CD4-positive, CD25-positive, alpha-beta regulatory T cell (primary cell): ENCODE measurements at regions not wholly inside any gene's neighbourhood (a gene's known extent, or its start where the extent isn't known, plus 50 kb on each side); places are given as distances from the start of the nearest gene placed in this dataset.
"Not testable (repeated sequence)": the region's sequence is repeated elsewhere in the genome, so short reads cannot be mapped to it uniquely, and the experiment has no call there.

Experiments used
- ATAC-seq, 2 donors: fragments of 150-1000 bp; cut with Tn5 transposase; one replicate each; pipeline ENCODE4 v1.10.0; 2021; ENCODE audit warnings: low read depth in 2 of 2, moderate number of reproducible peaks in 2 of 2, moderate library complexity in 1 of 2
- DNase-seq, 3 donors: peaks; one replicate each; pipeline versions ENCODE4 v3.0.0 to v3.0.0-alpha.2; 2012 to 2022; ENCODE audit warnings: mixed read lengths in 1 of 3
- H3K27ac ChIP-seq: one replicate; pipeline ENCODE4 v1.7.0; 2013; ENCODE audit warnings: mild to moderate bottlenecking, low read length; ENCODE audit not compliant: insufficient read depth, poor library complexity, severe bottlenecking
- H3K27me3 ChIP-seq: one replicate; pipeline ENCODE4 v1.7.0; 2013; ENCODE audit warnings: low read length; ENCODE audit not compliant: control insufficient read depth, insufficient read depth
- H3K36me3 ChIP-seq: one replicate; pipeline ENCODE4 v1.7.0; 2013; ENCODE audit warnings: mild to moderate bottlenecking, low read length, moderate library complexity; ENCODE audit not compliant: control insufficient read depth, insufficient read depth
- H3K4me1 ChIP-seq: 2 replicates; pipeline ENCODE4 v1.7.0; 2013; ENCODE audit warnings: mild to moderate bottlenecking, low read length; ENCODE audit not compliant: insufficient read depth, control insufficient read depth, poor library complexity, severe bottlenecking
- H3K4me3 ChIP-seq: one replicate; pipeline ENCODE4 v1.7.0; 2013; ENCODE audit warnings: low read depth, mild to moderate bottlenecking, low read length, moderate library complexity
- H3K9me3 ChIP-seq, 2 experiments: 1 replicate in 1 of 2; 2 replicates in 1 of 2; pipeline ENCODE4 v1.7.0; 2013; ENCODE audit warnings: low read length in 2 of 2, mild to moderate bottlenecking in 1 of 2, moderate library complexity in 1 of 2; ENCODE audit not compliant: control insufficient read depth in 2 of 2
- H3K27ac Mint-ChIP-seq, 3 donors: one replicate each; pipeline ENCODE4 v1.8.0; 2020 to 2022; ENCODE audit warnings: mild to moderate bottlenecking in 3 of 3, mixed read lengths in 3 of 3, moderate library complexity in 2 of 3
- H3K27me3 Mint-ChIP-seq: one replicate; pipeline ENCODE4 v1.8.0; 2022; ENCODE audit warnings: mild to moderate bottlenecking, mixed read lengths
- H3K36me3 Mint-ChIP-seq: one replicate; pipeline ENCODE4 v1.8.0; 2020; ENCODE audit warnings: mixed read lengths
- H3K4me1 Mint-ChIP-seq, 4 donors: one replicate each; pipeline ENCODE4 v1.8.0; 2020 to 2022; ENCODE audit warnings: mixed read lengths in 4 of 4, mild to moderate bottlenecking in 1 of 4
- H3K4me3 Mint-ChIP-seq, 4 donors: one replicate each; pipeline ENCODE4 v1.8.0; 2020 to 2022; ENCODE audit warnings: mild to moderate bottlenecking in 4 of 4, mixed read lengths in 4 of 4, moderate library complexity in 3 of 4
- H3K9me3 Mint-ChIP-seq, 7 donors: one replicate each; pipeline ENCODE4 v1.8.0; 2020 to 2022; ENCODE audit warnings: mixed read lengths in 7 of 7, mild to moderate bottlenecking in 3 of 7, moderate library complexity in 2 of 7

DNA sequence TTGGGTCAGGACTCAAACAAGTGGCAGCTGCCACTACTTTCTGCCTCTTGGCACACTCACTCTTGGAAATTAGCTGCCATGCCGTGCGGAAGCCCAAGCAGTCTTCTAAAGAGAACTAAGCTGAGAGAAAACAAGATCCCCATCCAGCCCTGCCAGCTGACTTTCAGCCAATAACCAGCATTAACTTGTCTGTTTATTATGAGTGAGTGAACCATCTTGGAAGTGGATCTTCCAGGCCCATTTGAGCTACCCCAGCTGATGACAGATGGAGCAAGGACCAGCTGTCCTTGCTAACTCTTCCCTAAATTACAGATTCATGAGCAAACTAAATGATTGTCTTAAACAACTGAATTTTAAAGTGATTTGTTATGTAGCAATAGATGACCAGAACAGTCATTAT is 73.9 kb upstream of the RBM24 start:
- H3K4me1 Mint-ChIP-seq, result no peaks in the 10 kb centered on the region
- peaks cover 0 to 2% (median 0%) of the 10 kb centered on the region in 7 donors for H3K9me3 Mint-ChIP-seq
- no peaks in the 10 kb centered on the region for H3K4me1 ChIP-seq
- no peak overlapping the region for H3K27ac Mint-ChIP-seq
- ATAC-seq (no peak), DNase-seq (no peak)
- H3K36me3 Mint-ChIP-seq, result no peaks in the 10 kb centered on the region
- no peaks in the 10 kb centered on the region for H3K36me3 ChIP-seq
- no peaks in the 10 kb centered on the region for H3K27me3 ChIP-seq
- H3K27ac ChIP-seq, result no peak overlapping the region
- no peak overlapping the region for H3K4me3 ChIP-seq
- no peak overlapping the region for H3K4me3 Mint-ChIP-seq
- no peaks in the 10 kb centered on the region for H3K9me3 ChIP-seq
- H3K27me3 Mint-ChIP-seq, result no peaks in the 10 kb centered on the region

DNA sequence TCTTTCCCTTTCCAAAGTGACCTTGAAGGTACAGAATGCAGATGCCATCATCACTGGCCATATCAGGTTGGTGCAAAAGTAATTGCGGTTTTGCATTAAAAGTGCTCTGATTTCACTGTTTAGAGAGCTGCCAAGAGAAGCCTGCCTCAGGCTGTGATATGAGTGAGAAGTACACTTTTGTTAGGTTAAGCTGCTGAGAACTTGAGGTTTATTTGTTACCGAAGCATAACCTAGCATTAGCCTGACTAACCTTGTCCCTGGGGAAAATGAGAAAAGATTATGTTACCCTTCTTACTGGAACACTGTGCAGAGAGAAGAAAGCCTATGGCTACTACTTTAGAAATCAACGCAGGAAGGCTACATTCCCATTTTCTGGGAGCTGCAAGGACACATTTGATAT is 70.5 kb upstream of the RBM24 start:
- Histone ChIP-seq H3K9me3 (no peaks in the 10 kb centered on the region), H3K36me3 (no peaks in the 10 kb centered on the region), H3K4me1 (no peaks in the 10 kb centered on the region), H3K27me3 (no peaks in the 10 kb centered on the region), H3K4me3 (no peak overlapping the region), H3K27ac (no peak overlapping the region)
- Mint-ChIP-seq H3K4me1 (no peaks in the 10 kb centered on the region), H3K4me3 (no peak overlapping the region), H3K9me3 (peaks cover 0 to 2% (median 0%) of the 10 kb centered on the region in 7 donors), H3K36me3 (no peaks in the 10 kb centered on the region), H3K27me3 (no peaks in the 10 kb centered on the region), H3K27ac (no peak overlapping the region)
- ATAC-seq, result no peak
- DNase-seq, result no peak

DNA sequence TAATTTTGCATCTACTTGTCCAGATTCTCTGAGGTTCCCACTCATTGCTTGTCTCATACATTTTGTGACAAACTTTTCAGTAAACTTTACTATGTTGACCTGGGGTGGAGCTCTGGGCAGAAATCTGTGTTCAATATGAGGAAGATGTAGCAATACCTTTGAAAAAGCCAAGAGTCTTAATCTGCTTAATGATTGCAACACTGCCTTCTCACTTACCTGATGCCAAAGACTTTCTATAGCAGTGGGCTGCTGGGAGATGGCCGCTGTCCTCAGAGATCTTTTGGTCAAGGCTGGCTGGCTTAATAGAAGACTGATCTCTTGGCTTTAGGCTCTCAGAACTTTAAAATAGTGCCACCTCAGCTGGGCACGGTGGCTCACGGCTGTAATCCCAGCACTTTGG is 70.1 kb upstream of the RBM24 start:
- no peaks in the 10 kb centered on the region for H3K9me3 ChIP-seq
- no peaks in the 10 kb centered on the region for H3K4me1 ChIP-seq
- H3K9me3 Mint-ChIP-seq, result peaks cover 0 to 2% (median 0%) of the 10 kb centered on the region in 7 donors
- no peaks in the 10 kb centered on the region for H3K36me3 Mint-ChIP-seq
- no peak overlapping the region for H3K4me3 ChIP-seq
- no peak overlapping the region for H3K27ac ChIP-seq
- no peaks in the 10 kb centered on the region for H3K36me3 ChIP-seq
- no peak overlapping the region for H3K27ac Mint-ChIP-seq
- ATAC-seq, result no peak
- DNase-seq, result no peak
- no peak overlapping the region for H3K4me3 Mint-ChIP-seq
- H3K4me1 Mint-ChIP-seq, result no peaks in the 10 kb centered on the region
- H3K27me3 Mint-ChIP-seq, result no peaks in the 10 kb centered on the region
- H3K27me3 ChIP-seq, result no peaks in the 10 kb centered on the region

DNA sequence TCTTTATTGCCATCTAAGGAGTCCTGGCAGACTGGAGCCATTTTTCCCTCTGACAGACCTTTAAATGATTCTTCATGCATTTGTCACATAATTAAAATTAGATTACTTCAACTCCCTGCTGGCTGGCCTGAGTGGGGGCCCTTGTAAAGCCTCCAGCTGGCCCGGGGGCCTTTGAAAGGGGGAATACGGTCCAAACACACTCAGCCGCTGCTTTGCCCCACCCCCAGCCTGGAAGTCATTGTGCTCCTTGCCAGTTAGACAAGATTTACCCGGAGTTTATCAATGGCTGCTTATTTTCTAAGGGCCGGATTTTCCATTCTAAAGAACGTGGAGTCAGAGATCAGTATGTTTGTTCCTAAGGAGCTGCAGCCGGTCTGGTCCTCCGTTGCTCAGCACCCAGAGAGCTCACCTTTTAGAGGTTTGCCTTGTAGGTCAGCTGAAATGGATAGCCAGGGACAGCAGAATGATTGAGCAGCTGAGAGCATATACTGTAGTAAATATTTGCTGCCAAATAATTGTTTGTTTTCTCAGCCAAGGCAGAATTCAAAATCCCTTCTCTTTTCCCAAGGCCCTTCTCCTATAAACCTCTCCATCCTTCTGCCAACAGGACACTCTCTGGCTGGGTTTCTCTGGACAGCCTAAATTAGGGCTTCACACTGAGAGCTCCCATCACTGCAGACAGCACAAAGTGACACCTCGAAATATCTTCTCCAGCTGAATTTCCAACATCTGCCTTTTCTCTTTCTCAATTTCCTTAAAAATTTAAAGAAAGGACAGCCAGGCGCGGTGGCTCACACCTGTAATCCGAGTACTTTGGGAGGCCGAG is 68.4 kb upstream of the RBM24 start:
- Mint-ChIP-seq H3K9me3 (no peaks in the 10 kb centered on the region), H3K4me1 (no peaks in the 10 kb centered on the region), H3K4me3 (no peak overlapping the region), H3K36me3 (no peaks in the 10 kb centered on the region), H3K27me3 (no peaks in the 10 kb centered on the region), H3K27ac (no peak overlapping the region)
- Histone ChIP-seq H3K27me3 (no peaks in the 10 kb centered on the region), H3K4me3 (no peak overlapping the region), H3K27ac (no peak overlapping the region), H3K36me3 (no peaks in the 10 kb centered on the region), H3K4me1 (no peaks in the 10 kb centered on the region), H3K9me3 (no peaks in the 10 kb centered on the region)
- ATAC-seq (no peak), DNase-seq (no peak)

DNA sequence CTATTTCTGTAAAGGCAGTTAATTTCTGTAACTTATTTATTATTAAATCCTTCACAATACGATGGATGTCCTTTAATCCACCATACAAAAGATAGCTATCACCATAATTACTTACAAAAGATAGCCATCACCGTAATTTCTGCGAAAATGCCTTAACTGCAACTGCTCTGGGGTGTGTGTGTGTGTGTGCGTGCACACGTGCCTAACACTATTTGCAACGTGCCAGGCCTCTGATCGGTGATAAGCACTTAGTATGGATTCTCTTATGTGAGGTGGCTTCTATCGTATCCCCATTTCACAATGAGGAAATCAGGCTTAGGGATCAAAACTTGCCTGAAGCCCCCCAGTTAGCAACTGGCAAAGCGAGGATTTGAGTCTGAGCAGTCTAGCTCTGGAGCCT is 67.1 kb upstream of the RBM24 start:
- Histone ChIP-seq H3K36me3 (no peaks in the 10 kb centered on the region), H3K27ac (no peak overlapping the region), H3K4me1 (no peaks in the 10 kb centered on the region), H3K4me3 (no peak overlapping the region), H3K9me3 (no peaks in the 10 kb centered on the region), H3K27me3 (no peaks in the 10 kb centered on the region)
- no peaks in the 10 kb centered on the region for H3K27me3 Mint-ChIP-seq
- H3K27ac Mint-ChIP-seq, result no peak overlapping the region
- no peaks in the 10 kb centered on the region for H3K9me3 Mint-ChIP-seq
- ATAC-seq (no peak), DNase-seq (no peak)
- no peaks in the 10 kb centered on the region for H3K4me1 Mint-ChIP-seq
- H3K36me3 Mint-ChIP-seq, result no peaks in the 10 kb centered on the region
- no peak overlapping the region for H3K4me3 Mint-ChIP-seq

DNA sequence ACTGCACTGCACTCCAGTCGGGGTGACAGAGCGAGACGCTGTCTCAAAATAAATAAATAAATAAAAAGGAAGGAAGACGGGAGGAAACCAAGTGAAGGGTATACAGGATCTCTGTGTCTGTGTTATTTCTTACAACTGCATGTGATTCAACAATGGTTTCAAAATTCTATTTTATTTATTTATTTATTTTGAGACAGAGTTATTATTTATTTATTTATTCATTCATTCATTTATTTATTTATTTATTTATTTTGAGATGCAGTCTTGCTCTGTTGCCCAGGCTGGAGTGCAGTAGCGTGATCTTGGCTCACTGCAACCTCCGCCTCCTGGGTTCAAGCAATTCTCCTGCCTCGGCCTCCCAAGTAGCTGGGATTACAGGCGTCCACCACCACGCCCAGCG is 64.2 kb upstream of the RBM24 start:
- H3K27me3 Mint-ChIP-seq, DNase-seq, H3K4me1 Mint-ChIP-seq, H3K4me3 ChIP-seq, H3K27ac ChIP-seq, H3K4me1 ChIP-seq, H3K9me3 ChIP-seq, ATAC-seq, H3K36me3 ChIP-seq, H3K9me3 Mint-ChIP-seq, H3K36me3 Mint-ChIP-seq, H3K27me3 ChIP-seq, H3K27ac Mint-ChIP-seq, H3K4me3 Mint-ChIP-seq: not testable (repeated sequence)

DNA sequence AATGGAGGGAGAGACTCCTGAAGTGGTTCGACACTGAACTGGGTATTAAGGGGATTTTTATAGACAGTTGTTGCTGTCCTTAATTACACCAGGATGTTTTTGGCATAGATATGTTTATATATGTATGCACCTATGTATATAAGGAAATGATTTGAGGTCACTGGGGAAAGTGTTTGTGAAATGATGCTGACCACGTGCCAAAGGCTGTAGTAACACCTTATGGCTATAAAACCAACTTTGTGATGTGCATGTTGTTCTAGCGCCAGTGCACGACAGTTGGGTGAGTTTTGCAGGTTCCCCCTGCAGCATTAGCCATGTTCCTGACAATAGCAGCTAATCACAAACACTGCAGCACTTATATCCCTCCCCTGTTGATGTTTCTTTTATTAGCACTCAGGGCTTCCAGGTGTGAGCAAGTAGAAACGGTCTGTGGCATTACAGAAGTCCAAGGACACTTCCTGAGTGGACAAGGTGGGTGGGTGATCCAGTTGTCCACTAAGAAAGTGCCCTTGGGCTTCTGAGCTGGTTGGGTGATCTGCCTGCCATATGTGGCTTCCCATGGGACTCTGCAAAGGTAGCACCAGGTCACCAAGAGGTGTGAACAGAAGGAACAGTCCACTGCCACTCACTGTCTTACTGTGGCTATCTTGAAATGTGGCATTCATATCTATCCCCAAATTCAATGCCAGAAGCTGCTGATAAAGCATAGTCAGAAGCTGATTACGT is 63.0 kb upstream of the RBM24 start:
- H3K4me1 Mint-ChIP-seq, result no peaks in the 10 kb centered on the region
- Histone ChIP-seq H3K9me3 (no peaks in the 10 kb centered on the region), H3K27me3 (no peaks in the 10 kb centered on the region), H3K27ac (no peak overlapping the region), H3K4me1 (no peaks in the 10 kb centered on the region), H3K4me3 (no peak overlapping the region), H3K36me3 (no peaks in the 10 kb centered on the region)
- ATAC-seq (no peak), DNase-seq (no peak)
- no peak overlapping the region for H3K4me3 Mint-ChIP-seq
- H3K36me3 Mint-ChIP-seq, result no peaks in the 10 kb centered on the region
- no peaks in the 10 kb centered on the region for H3K9me3 Mint-ChIP-seq
- peaks cover 6% of the 10 kb centered on the region for H3K27me3 Mint-ChIP-seq
- no peak overlapping the region for H3K27ac Mint-ChIP-seq

DNA sequence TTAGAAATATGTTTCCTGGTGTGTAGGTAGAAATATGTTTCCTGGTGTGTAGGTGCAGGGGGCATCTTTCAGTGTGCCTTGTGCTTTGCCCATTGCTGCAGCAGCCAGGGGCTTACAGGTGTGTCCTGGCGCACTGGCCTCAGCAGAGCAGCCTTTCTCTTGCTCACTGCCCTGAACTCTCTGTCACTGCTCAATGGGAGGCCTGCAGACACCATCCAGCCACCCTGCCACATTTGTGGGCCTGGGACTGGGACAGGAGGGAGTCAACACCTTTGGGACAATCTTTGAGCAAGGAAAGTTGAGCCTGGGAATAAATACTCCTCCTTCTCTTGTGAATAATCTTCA is 62.4 kb upstream of the RBM24 start:
- no peaks in the 10 kb centered on the region for H3K27me3 ChIP-seq
- no peak overlapping the region for H3K4me3 ChIP-seq
- ATAC-seq (no peak), DNase-seq (no peak)
- no peaks in the 10 kb centered on the region for H3K4me1 ChIP-seq
- H3K27ac Mint-ChIP-seq, result no peak overlapping the region
- no peak overlapping the region for H3K27ac ChIP-seq
- no peaks in the 10 kb centered on the region for H3K9me3 ChIP-seq
- no peak overlapping the region for H3K4me3 Mint-ChIP-seq
- no peaks in the 10 kb centered on the region for H3K36me3 ChIP-seq
- no peaks in the 10 kb centered on the region for H3K4me1 Mint-ChIP-seq
- H3K9me3 Mint-ChIP-seq, result no peaks in the 10 kb centered on the region
- no peaks in the 10 kb centered on the region for H3K36me3 Mint-ChIP-seq
- H3K27me3 Mint-ChIP-seq, result peaks cover 6% of the 10 kb centered on the region
